Mesendoderm (in vitro differentiated cells): ENCODE measurements at regions not wholly inside any gene's neighbourhood (a gene's known extent, or its start where the extent isn't known, plus 50 kb on each side); places are given as distances from the start of the nearest gene placed in this dataset.

Experiments used
- DNase-seq: peaks from one replicate; pipeline ENCODE4 v3.0.0; 2013
- H2AK5ac ChIP-seq: 2 replicates; pipeline ENCODE4 v1.6.1; 2013; ENCODE audit warnings: low read length, inconsistent platforms
- H2BK120ac ChIP-seq: 2 replicates; pipeline ENCODE4 v1.6.1; 2013; ENCODE audit warnings: low read depth, mild to moderate bottlenecking, low read length, moderate library complexity, mixed read lengths
- H2BK15ac ChIP-seq: replicated peaks from 2 replicates; pipeline ENCODE4 v1.6.1; 2013; ENCODE audit warnings: low read depth, mild to moderate bottlenecking, moderate library complexity
- H2BK5ac ChIP-seq: 2 replicates; pipeline ENCODE4 v1.6.1; 2013; ENCODE audit warnings: low read length, inconsistent platforms
- H3K18ac ChIP-seq: 2 replicates; pipeline ENCODE4 v1.6.1; 2013; ENCODE audit warnings: mild to moderate bottlenecking, low read length, mixed read lengths
- H3K23ac ChIP-seq: one replicate; pipeline ENCODE4 v1.6.1; 2013; ENCODE audit warnings: low read length
- H3K27ac ChIP-seq: 2 replicates; pipeline ENCODE4 v1.5.1; 2013; ENCODE audit warnings: low read depth, mild to moderate bottlenecking, inconsistent platforms, low read length, moderate library complexity
- H3K27me3 ChIP-seq: 2 replicates; pipeline ENCODE4 v1.6.1; 2013; ENCODE audit warnings: low read length, control low read depth, mild to moderate bottlenecking, inconsistent platforms; ENCODE audit not compliant: insufficient read depth, poor library complexity
- H3K36me3 ChIP-seq: 2 replicates; pipeline ENCODE4 v1.6.1; 2013; ENCODE audit warnings: low read length, inconsistent platforms; ENCODE audit not compliant: control insufficient read depth, insufficient read depth
- H3K4ac ChIP-seq: one replicate; pipeline ENCODE4 v1.6.1; 2013; ENCODE audit warnings: low read depth, mild to moderate bottlenecking, low read length, moderate library complexity
- H3K4me1 ChIP-seq: 2 replicates; pipeline ENCODE4 v1.6.1; 2013; ENCODE audit warnings: low read depth, low read length, inconsistent platforms; ENCODE audit not compliant: control insufficient read depth
- H3K4me2 ChIP-seq: 2 replicates; pipeline ENCODE4 v1.6.1; 2013; ENCODE audit warnings: low read length
- H3K4me3 ChIP-seq: 2 replicates; pipeline ENCODE4 v1.5.1; 2013; ENCODE audit warnings: mild to moderate bottlenecking, low read length
- H3K56ac ChIP-seq: one replicate; pipeline ENCODE4 v1.6.1; 2013; ENCODE audit warnings: low read length
- H3K79me1 ChIP-seq: 2 replicates; pipeline ENCODE4 v1.6.1; 2013; ENCODE audit warnings: low read length, inconsistent platforms
- H3K79me2 ChIP-seq: 2 replicates; pipeline ENCODE4 v1.6.1; 2013; ENCODE audit warnings: mild to moderate bottlenecking, low read length; ENCODE audit not compliant: control insufficient read depth, insufficient read depth
- H3K9ac ChIP-seq: 2 replicates; pipeline ENCODE4 v1.6.1; 2013; ENCODE audit warnings: low read length, inconsistent platforms
- H4K5ac ChIP-seq: one replicate; pipeline ENCODE4 v1.6.1; 2013; ENCODE audit warnings: low read length
- H4K8ac ChIP-seq: one replicate; pipeline ENCODE4 v1.6.1; 2013; ENCODE audit warnings: low read depth, mild to moderate bottlenecking, control low read depth, low read length, moderate library complexity
- WGBS: extraction: QIAGEN DNeasy Blood & Tissue Kit; methylation state at CpG from one replicate; pipeline ENCODE4 v1.1.7; 2013; ENCODE audit warnings: low lambda C conversion rate, missing lambda C conversion rate; ENCODE audit not compliant: insufficient coverage; ENCODE audit errors: extremely low coverage; 5-methylcytosine and 5-hydroxymethylcytosine counted together

GRCh38 chr11:70603756-70604211, 205.5 kb downstream of the CTTN start:
- no peak overlapping the region for H2AK5ac ChIP-seq
- H3K4me2 ChIP-seq: no peak overlapping the region
- no peak overlapping the region for H4K8ac ChIP-seq
- no peak overlapping the region for H2BK5ac ChIP-seq
- no peak overlapping the region for H3K9ac ChIP-seq
- no peaks in the 10 kb centered on the region for H3K36me3 ChIP-seq
- no peaks in the 10 kb centered on the region for H3K79me1 ChIP-seq
- H3K79me2 ChIP-seq: no peaks in the 10 kb centered on the region
- no peak overlapping the region for H4K5ac ChIP-seq
- H3K4me1 ChIP-seq: no peaks in the 10 kb centered on the region
- H3K4me3 ChIP-seq: no peak overlapping the region
- no peak overlapping the region for H3K56ac ChIP-seq
- H3K23ac ChIP-seq: no peak overlapping the region
- no CpG with 5 or more reads among the region's 9 CpGs for WGBS
- no peak overlapping the region for H3K18ac ChIP-seq
- no peak overlapping the region for H3K4ac ChIP-seq
- H3K27ac ChIP-seq: no peak overlapping the region
- H3K27me3 ChIP-seq: no peaks in the 10 kb centered on the region
- no peak overlapping the region for H2BK15ac ChIP-seq
- H2BK120ac ChIP-seq: no peak overlapping the region
- DNase-seq: no peak

DNA sequence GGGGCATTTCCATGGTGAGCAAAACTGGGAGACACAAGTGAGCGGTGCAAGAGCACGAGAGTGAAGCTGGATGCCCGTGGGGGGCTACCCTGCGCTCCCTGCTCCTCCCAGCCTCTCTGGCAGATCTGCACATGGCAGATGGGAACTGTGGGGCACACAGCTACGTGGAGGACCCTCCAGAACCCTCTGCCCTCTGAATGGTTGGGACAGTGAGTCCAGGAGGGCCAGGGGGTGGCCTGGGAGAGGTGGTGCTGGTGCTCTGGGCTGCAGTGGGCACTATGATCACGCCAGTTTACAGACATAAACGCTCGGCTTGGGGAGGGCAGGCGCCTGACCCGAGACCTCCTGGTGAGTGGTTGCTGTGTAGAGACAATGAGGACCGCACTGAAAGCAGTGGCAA, 205.9 kb downstream of the CTTN start:
- Histone ChIP-seq H3K36me3 (no peaks in the 10 kb centered on the region), H2BK15ac (no peak overlapping the region), H3K18ac (no peak overlapping the region), H3K4me2 (no peak overlapping the region), H3K27ac (no peak overlapping the region), H3K23ac (no peak overlapping the region), H2BK120ac (no peak overlapping the region), H4K5ac (no peak overlapping the region), H3K4me1 (no peaks in the 10 kb centered on the region), H3K4me3 (no peak overlapping the region), H3K79me2 (no peaks in the 10 kb centered on the region), H3K27me3 (no peaks in the 10 kb centered on the region), H2AK5ac (no peak overlapping the region), H3K4ac (no peak overlapping the region), H3K56ac (no peak overlapping the region), H4K8ac (no peak overlapping the region), H3K9ac (no peak overlapping the region), H2BK5ac (no peak overlapping the region), H3K79me1 (no peaks in the 10 kb centered on the region)
- no peak for DNase-seq
- WGBS: no CpG with 5 or more reads among the region's 11 CpGs

DNA sequence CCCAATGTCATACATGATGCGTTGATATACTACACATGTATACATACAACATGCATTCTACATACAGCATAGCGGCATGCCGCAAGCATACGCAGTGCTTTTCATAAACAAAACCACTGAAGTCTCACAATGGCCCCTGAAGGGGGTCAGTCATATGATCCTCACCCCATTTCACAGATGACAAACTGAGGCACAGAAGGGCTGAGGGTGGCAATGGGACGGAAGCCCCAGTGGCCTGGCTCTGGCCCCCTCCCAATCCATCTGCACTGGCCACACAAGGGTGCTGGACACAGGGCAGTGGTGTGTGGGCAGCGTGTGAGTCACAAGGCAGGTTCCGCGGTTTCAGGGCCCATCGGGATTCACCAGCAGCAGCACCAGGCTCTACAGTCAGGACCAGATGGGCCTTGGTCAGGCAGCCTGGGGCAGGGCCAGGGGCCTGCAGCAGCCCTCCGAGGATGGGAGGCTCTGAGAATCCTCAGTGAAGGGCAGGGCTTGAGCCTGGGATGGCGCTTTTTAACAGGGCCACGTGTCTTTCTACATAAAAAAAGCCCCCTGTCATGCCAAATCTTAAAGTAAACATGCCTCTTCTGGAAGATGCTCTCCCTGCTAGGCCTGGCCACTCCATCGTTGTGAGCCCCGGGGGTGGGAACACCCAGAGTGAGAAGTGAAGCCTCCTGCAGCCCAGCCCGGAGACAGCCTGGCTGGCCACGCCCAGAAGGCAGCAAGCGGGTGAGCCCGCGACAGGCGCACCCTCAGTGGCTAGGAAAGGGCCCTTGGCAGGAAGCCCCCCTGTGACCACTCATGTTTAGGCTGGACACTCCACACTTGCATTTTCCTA, 206.5 kb downstream of the CTTN start:
- no CpG with 5 or more reads among the region's 20 CpGs for WGBS
- no peak overlapping the region for H3K4me2 ChIP-seq

GRCh38 chr11:70605468-70605815, 207.1 kb downstream of the CTTN start:
- H2BK15ac ChIP-seq: no peak overlapping the region
- H2BK120ac ChIP-seq: no peak overlapping the region
- H3K9ac ChIP-seq: no peak overlapping the region
- DNase-seq: no peak
- H3K56ac ChIP-seq: no peak overlapping the region
- H3K79me2 ChIP-seq: no peaks in the 10 kb centered on the region
- no peak overlapping the region for H3K4me3 ChIP-seq
- no peak overlapping the region for H2AK5ac ChIP-seq
- no peak overlapping the region for H3K23ac ChIP-seq
- no peaks in the 10 kb centered on the region for H3K36me3 ChIP-seq
- H3K4ac ChIP-seq: no peak overlapping the region
- H2BK5ac ChIP-seq: no peak overlapping the region
- no peaks in the 10 kb centered on the region for H3K4me1 ChIP-seq
- no peak overlapping the region for H3K4me2 ChIP-seq
- no peak overlapping the region for H4K5ac ChIP-seq
- H3K18ac ChIP-seq: no peak overlapping the region
- H4K8ac ChIP-seq: no peak overlapping the region
- no peaks in the 10 kb centered on the region for H3K79me1 ChIP-seq
- no CpG with 5 or more reads among the region's 14 CpGs for WGBS
- no peak overlapping the region for H3K27ac ChIP-seq
- H3K27me3 ChIP-seq: no peaks in the 10 kb centered on the region

More for the DNA sequence above, 206.5 kb downstream of the CTTN start:
- Histone ChIP-seq H3K9ac (no peak overlapping the region), H2AK5ac (no peak overlapping the region), H3K4me3 (no peak overlapping the region), H3K4ac (no peak overlapping the region), H2BK15ac (no peak overlapping the region), H3K36me3 (no peaks in the 10 kb centered on the region), H3K23ac (no peak overlapping the region), H4K5ac (no peak overlapping the region), H3K27me3 (no peaks in the 10 kb centered on the region), H3K79me2 (no peaks in the 10 kb centered on the region), H3K79me1 (no peaks in the 10 kb centered on the region), H2BK5ac (no peak overlapping the region), H3K27ac (no peak overlapping the region), H3K4me1 (no peaks in the 10 kb centered on the region), H4K8ac (no peak overlapping the region), H2BK120ac (no peak overlapping the region), H3K56ac (no peak overlapping the region), H3K18ac (no peak overlapping the region)
- DNase-seq: no peak

DNA sequence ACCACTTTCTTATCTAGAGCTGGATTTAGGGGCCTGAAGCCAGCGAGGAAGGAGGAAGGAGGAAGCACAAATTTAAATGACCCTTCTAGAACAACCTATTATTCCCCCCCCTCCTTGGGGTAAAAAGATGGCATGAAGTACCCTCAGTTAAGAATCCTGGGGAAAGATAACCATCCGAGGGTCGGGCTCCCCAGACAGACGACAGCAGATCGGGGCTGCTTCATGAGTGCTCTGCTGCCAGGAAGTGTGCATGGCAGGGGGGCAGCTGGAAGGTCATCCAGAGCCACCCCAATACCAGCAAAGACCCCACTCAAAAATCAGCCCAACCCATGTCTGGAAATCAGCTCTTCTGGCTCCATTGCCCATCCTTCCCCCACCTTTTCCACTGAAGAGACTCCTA, 207.5 kb downstream of the CTTN start:
- no CpG with 5 or more reads among the region's 5 CpGs for WGBS
- no peak for DNase-seq
- Histone ChIP-seq H3K36me3 (no peaks in the 10 kb centered on the region), H3K27me3 (no peaks in the 10 kb centered on the region), H3K4me1 (no peaks in the 10 kb centered on the region), H3K27ac (no peak overlapping the region), H4K5ac (no peak overlapping the region), H3K4me3 (no peak overlapping the region), H3K23ac (no peak overlapping the region), H4K8ac (no peak overlapping the region), H2AK5ac (no peak overlapping the region), H3K9ac (no peak overlapping the region), H3K18ac (no peak overlapping the region), H3K56ac (no peak overlapping the region), H3K79me2 (no peaks in the 10 kb centered on the region), H3K4me2 (no peak overlapping the region), H2BK15ac (no peak overlapping the region), H3K4ac (no peak overlapping the region), H2BK5ac (no peak overlapping the region), H3K79me1 (no peaks in the 10 kb centered on the region), H2BK120ac (no peak overlapping the region)
